CD14-positive monocyte (primary cell): ENCODE measurements at regions not wholly inside any gene's neighbourhood (a gene's known extent, or its start where the extent isn't known, plus 50 kb on each side); places are given as distances from the start of the nearest gene placed in this dataset.
"Not testable (repeated sequence)": the region's sequence is repeated elsewhere in the genome, so short reads cannot be mapped to it uniquely, and the experiment has no call there.

Experiments used
- DNase-seq, 3 donors: peaks; one replicate each; pipeline ENCODE4 v3.0.0-alpha.2; 2011 to 2022
- H2AFZ ChIP-seq: 2 replicates; pipeline ENCODE4 v1.6.0; 2012; ENCODE audit warnings: mild to moderate bottlenecking, low read depth, low read length, inconsistent platforms; ENCODE audit not compliant: insufficient read depth, poor library complexity, severe bottlenecking
- H3K27ac ChIP-seq, 2 donors: 1 replicate in 1 of 2; 2 replicates in 1 of 2; pipeline ENCODE4 v1.5.1; 2012 to 2013; ENCODE audit warnings: low read length in 2 of 2, control low read depth in 1 of 2, inconsistent platforms in 1 of 2, low read depth in 1 of 2, mild to moderate bottlenecking in 1 of 2
- H3K27me3 ChIP-seq, 2 donors: one replicate each; pipeline versions ENCODE4 v1.6.0 to v1.6.1; 2011 to 2013; ENCODE audit warnings: low read length in 2 of 2; ENCODE audit not compliant: control insufficient read depth in 2 of 2, insufficient read depth in 2 of 2
- H3K36me3 ChIP-seq, 2 donors: replicated peaks in 1 of 2; 1 replicate in 1 of 2; 2 replicates in 1 of 2; pipeline versions ENCODE4 v1.5.1 to v1.6.1; 2012 to 2013; ENCODE audit warnings: low read length in 2 of 2, control low read depth in 1 of 2, inconsistent platforms in 1 of 2, mild to moderate bottlenecking in 1 of 2; ENCODE audit not compliant: insufficient read depth in 2 of 2, control insufficient read depth in 1 of 2
- H3K4me1 ChIP-seq, 2 donors: 1 replicate in 1 of 2; 2 replicates in 1 of 2; pipeline versions ENCODE4 v1.5.1 to v1.6.1; 2012 to 2013; ENCODE audit warnings: low read length in 2 of 2, control low read depth in 1 of 2, inconsistent platforms in 1 of 2, mild to moderate bottlenecking in 1 of 2, moderate library complexity in 1 of 2; ENCODE audit not compliant: insufficient read depth in 2 of 2, control insufficient read depth in 1 of 2
- H3K4me2 ChIP-seq: replicated peaks from 2 replicates; pipeline ENCODE3; 2012; ENCODE audit warnings: low read length, moderate library complexity, mild to moderate bottlenecking; ENCODE audit not compliant: poor library complexity, severe bottlenecking; ENCODE audit errors: extremely low read depth
- H3K4me3 ChIP-seq, 3 experiments: fragments of 200-600 bp in 1 of 3; sonication (generic) in 1 of 3; replicated peaks in 1 of 3; 1 replicate in 2 of 3; 2 replicates in 1 of 3; pipeline ENCODE4 v1.5.1; 2011 to 2013; ENCODE audit warnings: low read length in 3 of 3, mild to moderate bottlenecking in 3 of 3, control low read depth in 2 of 3, low read depth in 2 of 3, inconsistent platforms in 1 of 3, moderate library complexity in 1 of 3
- H3K79me2 ChIP-seq: 2 replicates; pipeline ENCODE4 v1.6.0; 2012; ENCODE audit warnings: mild to moderate bottlenecking, control low read depth, inconsistent platforms, low read length, moderate library complexity; ENCODE audit not compliant: insufficient read depth
- H3K9ac ChIP-seq: 2 replicates; pipeline ENCODE4 v1.6.0; 2017; ENCODE audit warnings: low read length, mild to moderate bottlenecking; ENCODE audit not compliant: insufficient read depth, poor library complexity, severe bottlenecking
- H3K9me3 ChIP-seq, 2 donors: replicated peaks in 1 of 2; 1 replicate in 1 of 2; 2 replicates in 1 of 2; pipeline versions ENCODE4 v1.5.1 to v1.6.1; 2012 to 2013; ENCODE audit warnings: low read length in 2 of 2, control low read depth in 1 of 2; ENCODE audit not compliant: control insufficient read depth in 1 of 2, insufficient read depth in 1 of 2
- H4K20me1 ChIP-seq: 2 replicates; pipeline ENCODE4 v1.6.0; 2012; ENCODE audit warnings: mild to moderate bottlenecking, low read length, control low read depth, moderate library complexity; ENCODE audit not compliant: insufficient read depth
- H3K27ac Mint-ChIP-seq, 7 donors: one replicate each; pipeline ENCODE4 v1.8.0; 2020; ENCODE audit warnings: mild to moderate bottlenecking in 7 of 7, mixed read lengths in 7 of 7, moderate library complexity in 6 of 7, inconsistent platforms in 2 of 7
- H3K27me3 Mint-ChIP-seq, 3 donors: one replicate each; pipeline ENCODE4 v1.8.0; 2021 to 2022; ENCODE audit warnings: low read depth in 3 of 3, mild to moderate bottlenecking in 3 of 3, mixed read lengths in 3 of 3, moderate library complexity in 3 of 3, inconsistent platforms in 1 of 3
- H3K36me3 Mint-ChIP-seq, 2 donors: one replicate each; pipeline ENCODE4 v1.8.0; 2020; ENCODE audit warnings: mixed read lengths in 2 of 2, inconsistent platforms in 1 of 2, mild to moderate bottlenecking in 1 of 2
- H3K4me1 Mint-ChIP-seq: one replicate; pipeline ENCODE4 v1.8.0; 2020; ENCODE audit warnings: mild to moderate bottlenecking, mixed read lengths
- H3K4me3 Mint-ChIP-seq, 2 donors: one replicate each; pipeline ENCODE4 v1.8.0; 2020; ENCODE audit warnings: mild to moderate bottlenecking in 2 of 2, mixed read lengths in 2 of 2, moderate library complexity in 1 of 2
- H3K9me3 Mint-ChIP-seq, 7 donors: one replicate each; pipeline ENCODE4 v1.8.0; 2020 to 2022; ENCODE audit warnings: mixed read lengths in 7 of 7, mild to moderate bottlenecking in 6 of 7, moderate library complexity in 6 of 7, inconsistent platforms in 2 of 7
- WGBS: methylation state at CpG from one replicate; pipeline ENCODE4 v1.1.5; 2013; ENCODE audit warnings: missing lambda C conversion rate; ENCODE audit not compliant: insufficient coverage; 5-methylcytosine and 5-hydroxymethylcytosine counted together
- intact Hi-C, 2 donors: fragments of 100-400 bp; cut with micrococcal nuclease; formaldehyde crosslinking; loops; one replicate each; pipeline versions ENCODE4 v1.15.0 to v1.15.1; 2023

GRCh38 chr7:76859933-76860332, 172.2 kb downstream of the SPDYE17 start:
- H3K36me3 Mint-ChIP-seq, result not testable (repeated sequence)

GRCh38 chr7:76854631-76855030, 177.5 kb downstream of the SPDYE17 start:
- H3K4me1 Mint-ChIP-seq, H3K79me2 ChIP-seq, DNase-seq, H3K4me2 ChIP-seq, H3K27me3 Mint-ChIP-seq, H4K20me1 ChIP-seq, H3K9me3 ChIP-seq, H3K27ac Mint-ChIP-seq, H3K36me3 ChIP-seq, H3K36me3 Mint-ChIP-seq, H3K4me3 ChIP-seq, H3K9ac ChIP-seq, intact Hi-C loops, H3K9me3 Mint-ChIP-seq, H3K27ac ChIP-seq, H3K4me1 ChIP-seq, H2AFZ ChIP-seq, H3K27me3 ChIP-seq, H3K4me3 Mint-ChIP-seq: not testable (repeated sequence)

More at GRCh38 chr7:76859933-76860332, 172.2 kb downstream of the SPDYE17 start:
- H3K4me2 ChIP-seq, H3K4me3 ChIP-seq, H3K4me3 Mint-ChIP-seq, H3K9ac ChIP-seq, H3K27ac Mint-ChIP-seq, H3K27ac ChIP-seq, intact Hi-C loops, H3K36me3 ChIP-seq, H4K20me1 ChIP-seq, H3K4me1 Mint-ChIP-seq, H3K27me3 ChIP-seq, H3K4me1 ChIP-seq, H2AFZ ChIP-seq, H3K79me2 ChIP-seq, H3K9me3 ChIP-seq, H3K9me3 Mint-ChIP-seq, DNase-seq, H3K27me3 Mint-ChIP-seq: not testable (repeated sequence)
- 100% methylated on average over 2 of the region's 5 CpGs for WGBS

- H3K27ac Mint-ChIP-seq, DNase-seq, intact Hi-C loops, H3K4me3 ChIP-seq, H4K20me1 ChIP-seq, H3K9me3 Mint-ChIP-seq, H3K9ac ChIP-seq, H3K36me3 ChIP-seq, H3K4me2 ChIP-seq, H3K9me3 ChIP-seq, H3K36me3 Mint-ChIP-seq, H3K79me2 ChIP-seq, H3K4me1 ChIP-seq, H3K27ac ChIP-seq, H2AFZ ChIP-seq, H3K27me3 Mint-ChIP-seq, H3K4me3 Mint-ChIP-seq, H3K4me1 Mint-ChIP-seq, H3K27me3 ChIP-seq: not testable (repeated sequence)
- no CpG with 5 or more reads among the region's 6 CpGs for WGBS
Measured at GRCh38 chr7:76852787-76853584, 179.2 kb downstream of the SPDYE17 start.

- DNase-seq, H3K4me1 Mint-ChIP-seq: not testable (repeated sequence)
Measured at GRCh38 chr7:76852362-76852761, 179.8 kb downstream of the SPDYE17 start.

More at GRCh38 chr7:76852362-76852761, 179.8 kb downstream of the SPDYE17 start:
- H3K4me3 ChIP-seq, H3K27me3 Mint-ChIP-seq, H3K4me3 Mint-ChIP-seq, H3K36me3 ChIP-seq, H3K79me2 ChIP-seq, H3K27ac ChIP-seq, H3K9me3 ChIP-seq, H4K20me1 ChIP-seq, H3K4me2 ChIP-seq, H3K9ac ChIP-seq, H3K27me3 ChIP-seq, intact Hi-C loops, H3K36me3 Mint-ChIP-seq, H3K4me1 ChIP-seq, H3K9me3 Mint-ChIP-seq, H3K27ac Mint-ChIP-seq, H2AFZ ChIP-seq: not testable (repeated sequence)
- no CpG with 5 or more reads among the region's 1 CpG for WGBS
